Keratinocyte (primary cell): ENCODE measurements at regions not wholly inside any gene's neighbourhood (a gene's known extent, or its start where the extent isn't known, plus 50 kb on each side); places are given as distances from the start of the nearest gene placed in this dataset.

Experiments used
- CTCF ChIP-seq, 3 experiments: IDR thresholded peaks in 1 of 3; conservative IDR thresholded peaks in 1 of 3; optimal IDR thresholded peaks in 1 of 3; 2 replicates in 2 of 3; 3 replicates in 1 of 3; pipeline versions ENCODE3 to v1.5.1; 2011; ENCODE audit warnings: low read length in 3 of 3, mild to moderate bottlenecking in 3 of 3, moderate library complexity in 2 of 3, control low read depth in 1 of 3, inconsistent platforms in 1 of 3; ENCODE audit not compliant: insufficient read depth in 2 of 3; ENCODE audit errors: extremely low read depth in 1 of 3
- EZH2 ChIP-seq: IDR thresholded peaks from one replicate; pipeline ENCODE4 v1.6.1; 2012; ENCODE audit warnings: inconsistent platforms, mild to moderate bottlenecking, low read length, moderate library complexity

DNA sequence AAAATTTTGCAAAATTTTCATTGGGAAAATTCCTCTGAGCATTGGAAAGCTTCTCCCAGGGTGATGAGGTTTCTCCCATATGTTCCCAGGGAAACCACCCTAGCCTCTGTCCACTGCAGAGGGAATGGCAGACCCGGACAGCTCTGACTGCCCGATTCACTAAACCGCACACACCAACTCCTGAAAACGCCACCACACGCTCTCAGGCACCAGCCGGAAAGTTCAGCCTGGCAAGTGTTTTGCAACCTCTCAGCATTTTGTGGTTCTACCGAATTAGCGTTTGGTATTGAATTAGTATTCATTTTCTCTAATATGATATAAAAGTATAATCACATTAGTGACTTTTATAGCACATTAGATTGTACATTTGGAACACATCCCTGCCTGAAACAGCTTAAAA, 213.4 kb downstream of the PHETA1 start:
- TF ChIP-seq CTCF (optimal IDR thresholded peaks at IDR 0.05 in 1 of 3, IDR thresholded peaks at IDR 0.05 in 1 of 3, conservative IDR thresholded peaks at IDR 0.05 in 1 of 3; ENCODE audit: extremely low read depth in 1 of 3, insufficient read depth in 2 of 3, low read length in 3 of 3) (no peak), EZH2 (no peak)
